ENCODE measurements at regions not wholly inside any gene's neighbourhood (a gene's known extent, or its start where the extent isn't known, plus 50 kb on each side); places are given as distances from the start of the nearest gene placed in this dataset.

- no peak for TF ChIP-seq CTCF (IDR thresholded peaks at IDR 0.05; ENCODE audit: low read length)
- TF ChIP-seq EZH2phosphoT487 (IDR thresholded peaks at IDR 0.05; ENCODE audit: low read length): no peak
Observed at GRCh38 chr4:181376058-181376457, 867.1 kb upstream of the TENM3 start.

Measured in MM.1S (cell line).